ENCODE measurements at regions not wholly inside any gene's neighbourhood (a gene's known extent, or its start where the extent isn't known, plus 50 kb on each side); places are given as distances from the start of the nearest gene placed in this dataset.

DNA sequence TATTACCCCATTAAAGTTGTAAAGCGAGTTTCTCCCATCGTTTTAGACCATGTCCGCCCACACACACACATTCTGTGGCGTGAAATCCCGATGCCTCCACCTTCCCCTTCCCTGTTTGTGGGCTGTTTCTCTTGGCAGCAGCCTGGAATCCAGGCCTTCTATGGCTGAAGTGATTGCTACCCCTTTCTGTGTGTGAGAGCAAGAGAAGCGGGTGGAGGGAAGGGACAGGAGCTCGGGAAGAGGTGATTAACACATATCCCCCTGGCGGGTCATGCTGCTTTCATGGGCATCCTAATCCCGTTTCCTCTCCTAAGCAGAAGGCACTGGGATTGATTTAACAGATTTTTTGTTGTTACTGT lies 283.8 kb upstream of the RGMA start:
- TF ChIP-seq, protein P1, sequence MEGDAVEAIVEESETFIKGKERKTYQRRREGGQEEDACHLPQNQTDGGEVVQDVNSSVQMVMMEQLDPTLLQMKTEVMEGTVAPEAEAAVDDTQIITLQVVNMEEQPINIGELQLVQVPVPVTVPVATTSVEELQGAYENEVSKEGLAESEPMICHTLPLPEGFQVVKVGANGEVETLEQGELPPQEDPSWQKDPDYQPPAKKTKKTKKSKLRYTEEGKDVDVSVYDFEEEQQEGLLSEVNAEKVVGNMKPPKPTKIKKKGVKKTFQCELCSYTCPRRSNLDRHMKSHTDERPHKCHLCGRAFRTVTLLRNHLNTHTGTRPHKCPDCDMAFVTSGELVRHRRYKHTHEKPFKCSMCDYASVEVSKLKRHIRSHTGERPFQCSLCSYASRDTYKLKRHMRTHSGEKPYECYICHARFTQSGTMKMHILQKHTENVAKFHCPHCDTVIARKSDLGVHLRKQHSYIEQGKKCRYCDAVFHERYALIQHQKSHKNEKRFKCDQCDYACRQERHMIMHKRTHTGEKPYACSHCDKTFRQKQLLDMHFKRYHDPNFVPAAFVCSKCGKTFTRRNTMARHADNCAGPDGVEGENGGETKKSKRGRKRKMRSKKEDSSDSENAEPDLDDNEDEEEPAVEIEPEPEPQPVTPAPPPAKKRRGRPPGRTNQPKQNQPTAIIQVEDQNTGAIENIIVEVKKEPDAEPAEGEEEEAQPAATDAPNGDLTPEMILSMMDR (IDR thresholded peaks at IDR 0.05; ENCODE audit: insufficient read depth, low read length): no peak
- TF ChIP-seq, protein P2, sequence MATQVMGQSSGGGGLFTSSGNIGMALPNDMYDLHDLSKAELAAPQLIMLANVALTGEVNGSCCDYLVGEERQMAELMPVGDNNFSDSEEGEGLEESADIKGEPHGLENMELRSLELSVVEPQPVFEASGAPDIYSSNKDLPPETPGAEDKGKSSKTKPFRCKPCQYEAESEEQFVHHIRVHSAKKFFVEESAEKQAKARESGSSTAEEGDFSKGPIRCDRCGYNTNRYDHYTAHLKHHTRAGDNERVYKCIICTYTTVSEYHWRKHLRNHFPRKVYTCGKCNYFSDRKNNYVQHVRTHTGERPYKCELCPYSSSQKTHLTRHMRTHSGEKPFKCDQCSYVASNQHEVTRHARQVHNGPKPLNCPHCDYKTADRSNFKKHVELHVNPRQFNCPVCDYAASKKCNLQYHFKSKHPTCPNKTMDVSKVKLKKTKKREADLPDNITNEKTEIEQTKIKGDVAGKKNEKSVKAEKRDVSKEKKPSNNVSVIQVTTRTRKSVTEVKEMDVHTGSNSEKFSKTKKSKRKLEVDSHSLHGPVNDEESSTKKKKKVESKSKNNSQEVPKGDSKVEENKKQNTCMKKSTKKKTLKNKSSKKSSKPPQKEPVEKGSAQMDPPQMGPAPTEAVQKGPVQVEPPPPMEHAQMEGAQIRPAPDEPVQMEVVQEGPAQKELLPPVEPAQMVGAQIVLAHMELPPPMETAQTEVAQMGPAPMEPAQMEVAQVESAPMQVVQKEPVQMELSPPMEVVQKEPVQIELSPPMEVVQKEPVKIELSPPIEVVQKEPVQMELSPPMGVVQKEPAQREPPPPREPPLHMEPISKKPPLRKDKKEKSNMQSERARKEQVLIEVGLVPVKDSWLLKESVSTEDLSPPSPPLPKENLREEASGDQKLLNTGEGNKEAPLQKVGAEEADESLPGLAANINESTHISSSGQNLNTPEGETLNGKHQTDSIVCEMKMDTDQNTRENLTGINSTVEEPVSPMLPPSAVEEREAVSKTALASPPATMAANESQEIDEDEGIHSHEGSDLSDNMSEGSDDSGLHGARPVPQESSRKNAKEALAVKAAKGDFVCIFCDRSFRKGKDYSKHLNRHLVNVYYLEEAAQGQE (IDR thresholded peaks at IDR 0.05; ENCODE audit: insufficient replicate concordance, low read depth): no peak
- TF ChIP-seq POLR2AphosphoS5 (IDR thresholded peaks at IDR 0.05; ENCODE audit: low read depth): no peak
- no peak for TF ChIP-seq SPI1 (IDR thresholded peaks at IDR 0.05; ENCODE audit: borderline replicate concordance, low read depth)
- no peak for TF ChIP-seq GABPA (IDR thresholded peaks at IDR 0.05; ENCODE audit: low read depth)

Measured in HL-60 (cell line).